GM18517 (cell line): ENCODE measurements at regions not wholly inside any gene's neighbourhood (a gene's known extent, or its start where the extent isn't known, plus 50 kb on each side); places are given as distances from the start of the nearest gene placed in this dataset.

Source experiments
- ATAC-seq: cut with Tn5 transposase; IDR thresholded peaks from one replicate; pipeline ENCODE4 v1.9.1; 2021; ENCODE audit warnings: mild to moderate bottlenecking, moderate library complexity; ENCODE audit not compliant: unreplicated experiment

DNA sequence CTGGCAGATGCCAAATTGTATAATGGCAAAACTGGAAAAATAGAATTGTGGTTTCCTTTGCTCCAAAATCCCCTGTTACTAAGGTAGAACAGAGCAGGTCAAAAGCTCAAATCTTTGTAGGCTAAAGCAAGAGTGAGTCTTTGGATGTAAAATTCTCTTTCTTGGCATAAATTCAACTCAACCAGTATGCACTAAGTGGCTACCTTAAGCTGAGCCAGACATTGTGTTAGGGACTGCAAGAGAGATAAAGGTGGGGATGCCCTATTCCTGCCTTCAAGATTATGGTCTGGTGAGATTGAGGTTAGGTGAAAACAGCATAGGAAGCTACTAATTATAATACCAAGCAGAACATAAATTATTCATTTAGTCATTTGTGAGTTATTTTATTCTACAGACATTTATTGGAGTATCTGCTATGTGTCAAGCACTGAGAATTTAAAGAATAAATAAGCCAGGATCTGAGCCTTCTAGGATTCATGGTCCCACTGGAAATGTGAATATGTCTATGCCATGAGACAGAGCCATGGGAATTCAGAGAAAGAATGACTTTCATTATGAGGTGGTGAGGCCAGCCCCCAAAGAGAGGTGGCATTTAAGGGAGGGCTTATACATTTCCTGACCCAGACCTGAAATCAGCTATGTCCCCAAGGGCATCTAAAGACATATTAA, 198.0 kb upstream of the NCKAP5 start:
- no peak for ATAC-seq

GRCh38 chr2:133768256-133768655, 200.0 kb upstream of the NCKAP5 start:
- no peak for ATAC-seq

- no peak for ATAC-seq
Observed at GRCh38 chr2:133768658-133769435, 200.6 kb upstream of the NCKAP5 start.

DNA sequence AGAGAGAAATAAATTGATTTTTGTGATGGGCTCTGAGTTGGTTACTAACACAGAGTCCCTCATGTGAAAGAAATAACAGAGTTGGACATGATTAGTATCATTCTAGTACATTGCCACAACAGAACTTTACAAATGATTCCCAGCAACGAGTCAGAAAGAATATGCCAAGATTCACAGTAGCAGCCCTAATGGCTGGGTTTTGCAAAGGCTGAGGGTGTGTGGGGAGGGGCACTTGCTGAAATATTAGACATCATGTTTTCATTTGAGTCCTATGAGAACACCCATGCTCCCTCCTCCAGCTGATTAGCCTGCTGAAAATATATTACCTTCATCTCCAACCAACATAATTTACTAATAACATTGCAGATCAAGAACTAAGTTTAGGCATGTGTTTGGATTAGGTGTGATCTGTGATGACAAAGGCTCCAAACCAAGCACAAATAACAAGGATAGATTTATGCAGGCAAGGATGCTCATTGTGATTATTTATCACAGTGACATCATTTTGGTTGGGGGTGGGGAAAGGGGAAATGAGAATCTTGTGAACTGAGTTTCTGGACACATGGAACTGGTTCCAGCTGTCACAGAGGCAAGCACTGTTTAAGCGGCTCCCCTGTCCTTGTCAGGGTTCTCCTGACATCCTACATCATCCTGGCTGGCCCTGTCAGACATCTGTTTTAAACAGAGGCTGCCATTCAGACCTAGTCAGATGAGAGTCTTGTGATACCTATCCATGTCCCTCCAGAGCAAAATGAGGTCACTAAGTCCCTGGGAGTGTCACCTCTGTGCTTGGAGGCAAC, 205.8 kb upstream of the NCKAP5 start:
- ATAC-seq: no peak

GRCh38 chr2:133774654-133775015, 206.4 kb upstream of the NCKAP5 start:
- no peak for ATAC-seq

DNA sequence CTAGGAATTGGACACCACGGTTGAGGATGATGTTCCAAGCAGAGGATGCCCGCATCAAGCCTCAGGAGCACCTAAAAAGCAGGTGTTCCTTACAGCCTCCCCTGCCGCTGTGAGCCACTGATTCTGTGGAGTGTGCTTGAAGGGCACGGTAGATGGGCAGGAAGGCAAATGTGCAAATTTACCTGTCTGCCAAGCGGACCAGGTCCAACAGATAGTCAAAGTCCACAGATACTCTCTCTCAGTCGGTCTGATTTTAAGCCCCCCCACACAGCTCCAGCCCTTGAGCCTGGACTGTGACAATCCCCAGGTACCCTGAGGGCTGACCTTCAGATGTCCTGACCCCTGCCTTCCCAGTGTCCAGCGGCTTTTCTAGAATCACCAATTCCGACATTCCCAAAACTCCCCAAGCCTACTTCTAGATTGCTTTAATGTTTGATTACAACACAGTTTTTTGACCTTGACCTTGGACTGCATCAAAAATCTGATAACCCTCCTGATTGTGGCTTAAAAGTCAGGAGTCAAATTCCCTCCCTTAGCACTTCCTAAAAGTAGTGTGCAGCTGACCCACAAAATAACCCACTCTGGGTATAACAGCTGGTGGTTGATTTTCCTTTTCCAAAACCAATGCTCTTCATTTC, 208.8 kb upstream of the NCKAP5 start:
- ATAC-seq: no peak

- ATAC-seq: no peak
Observed at GRCh38 chr2:133777574-133777960, 209.3 kb upstream of the NCKAP5 start.

GRCh38 chr2:133780099-133780996, 212.1 kb upstream of the NCKAP5 start:
- ATAC-seq: peak; percentile 66

DNA sequence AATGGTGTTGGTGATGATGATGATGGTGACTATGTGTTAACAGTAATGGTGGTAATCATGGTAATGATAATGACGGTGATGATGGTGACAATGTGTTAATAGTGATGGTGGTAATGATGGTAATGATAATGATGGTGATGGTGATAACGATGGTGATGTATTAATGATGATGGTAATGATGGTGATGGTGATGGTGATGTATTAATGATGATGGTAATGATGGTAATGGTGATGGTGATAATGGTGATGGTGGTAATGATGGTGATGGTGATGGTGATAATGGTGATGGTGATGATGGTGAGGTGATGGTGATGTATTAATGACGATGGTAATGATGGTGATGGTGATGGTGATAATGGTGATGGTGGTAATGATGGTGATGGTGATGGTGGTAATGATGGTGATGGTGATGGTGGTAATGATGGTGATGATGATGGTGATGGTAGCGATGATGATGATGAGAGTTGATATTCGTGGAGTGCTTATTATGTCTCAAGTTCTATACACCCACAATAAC, 212.8 kb upstream of the NCKAP5 start:
- no peak for ATAC-seq

DNA sequence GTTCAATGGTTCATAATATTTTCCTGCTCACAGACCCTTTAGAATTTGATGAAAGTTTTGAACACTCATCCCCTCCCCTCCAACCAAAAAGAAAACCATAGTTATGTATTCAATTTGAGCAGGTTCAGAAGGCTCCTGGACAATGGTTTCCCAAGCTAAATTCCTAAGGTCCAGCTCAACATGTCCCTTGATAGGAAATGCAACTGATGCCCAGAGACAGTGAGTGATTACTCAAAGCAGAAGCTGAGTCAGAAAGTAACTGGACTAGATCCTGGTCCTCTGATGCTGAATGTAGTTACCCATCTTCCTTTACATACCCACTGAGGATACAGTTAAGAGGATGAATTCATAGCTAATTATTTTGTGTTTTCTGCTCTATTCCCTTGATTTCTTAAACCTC, 218.9 kb upstream of the NCKAP5 start:
- ATAC-seq: no peak

DNA sequence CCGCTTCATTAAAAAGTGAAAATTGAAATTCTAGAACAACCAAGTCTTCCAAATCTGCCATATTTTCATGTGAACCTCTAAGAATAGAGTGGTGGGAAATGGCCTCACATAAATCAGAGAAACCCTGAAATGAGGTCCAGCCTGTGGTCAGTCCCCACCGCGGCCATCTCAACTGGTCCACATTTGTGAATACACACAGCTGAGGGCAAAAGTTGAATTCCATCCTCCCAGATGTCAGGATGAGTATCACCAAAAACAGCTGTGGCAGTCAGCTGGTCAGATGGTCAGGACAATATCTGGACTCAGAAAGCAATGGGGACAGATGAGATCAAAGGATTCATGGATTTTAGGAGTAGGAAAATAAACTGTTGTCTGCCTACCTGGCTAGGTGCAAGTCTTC, 219.4 kb upstream of the NCKAP5 start:
- no peak for ATAC-seq

DNA sequence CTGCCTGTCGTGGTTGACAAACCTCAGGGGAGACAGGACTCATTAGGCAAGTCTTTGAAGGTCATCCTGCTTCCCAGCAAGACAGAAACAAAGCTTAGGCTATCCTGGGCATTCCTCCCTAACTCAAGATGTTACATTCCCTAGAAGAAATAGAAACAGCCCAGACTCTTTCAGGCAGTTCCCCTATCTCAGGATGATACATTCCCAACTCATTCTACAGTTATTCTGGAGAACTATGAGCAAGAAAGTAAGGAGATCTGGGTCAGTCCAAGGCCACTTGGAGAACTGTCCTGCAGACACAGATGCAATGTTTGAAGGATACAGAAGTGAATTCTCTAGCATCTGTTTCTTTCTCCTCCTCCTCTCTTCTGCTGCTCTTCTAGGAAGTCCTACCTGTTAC, 220.1 kb upstream of the NCKAP5 start:
- no peak for ATAC-seq

DNA sequence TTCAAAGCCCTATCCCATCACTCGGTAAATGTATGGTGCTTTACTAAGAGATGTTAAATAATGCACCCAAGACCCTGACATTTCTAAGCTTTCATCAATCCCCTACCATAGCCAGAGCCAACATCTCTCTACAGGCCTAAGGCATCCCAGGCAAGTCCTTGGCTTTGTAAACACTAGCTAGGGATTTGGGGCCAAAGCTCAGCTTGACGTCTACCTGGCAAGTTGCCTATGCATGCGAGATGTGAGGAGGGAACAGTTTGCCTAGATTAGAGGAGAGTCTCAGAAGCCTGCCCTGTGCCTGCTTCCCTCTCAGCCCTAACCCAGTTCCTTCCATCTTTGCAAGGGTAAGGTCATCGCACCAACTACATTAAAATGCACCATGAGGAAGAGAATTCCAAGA, 221.5 kb upstream of the NCKAP5 start:
- no peak for ATAC-seq

DNA sequence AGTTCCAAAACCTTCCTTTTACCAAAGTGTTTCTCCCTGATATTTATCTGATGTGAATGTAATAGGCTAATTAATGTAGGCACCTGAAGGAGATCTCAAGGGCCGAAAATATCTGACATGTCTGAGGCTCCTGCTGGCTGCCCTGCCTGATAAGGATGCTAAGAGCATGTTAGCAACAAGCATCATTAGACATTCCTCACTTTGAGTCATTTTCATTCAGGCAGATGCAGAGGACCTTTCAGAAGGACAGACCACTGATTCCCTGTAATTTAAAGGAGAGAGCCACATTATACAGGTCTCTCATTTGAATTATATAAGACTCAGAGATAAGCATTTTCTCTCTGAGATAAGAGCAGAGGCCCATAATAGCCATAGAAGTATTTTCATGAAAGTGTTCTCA, 222.4 kb upstream of the NCKAP5 start:
- no peak for ATAC-seq

DNA sequence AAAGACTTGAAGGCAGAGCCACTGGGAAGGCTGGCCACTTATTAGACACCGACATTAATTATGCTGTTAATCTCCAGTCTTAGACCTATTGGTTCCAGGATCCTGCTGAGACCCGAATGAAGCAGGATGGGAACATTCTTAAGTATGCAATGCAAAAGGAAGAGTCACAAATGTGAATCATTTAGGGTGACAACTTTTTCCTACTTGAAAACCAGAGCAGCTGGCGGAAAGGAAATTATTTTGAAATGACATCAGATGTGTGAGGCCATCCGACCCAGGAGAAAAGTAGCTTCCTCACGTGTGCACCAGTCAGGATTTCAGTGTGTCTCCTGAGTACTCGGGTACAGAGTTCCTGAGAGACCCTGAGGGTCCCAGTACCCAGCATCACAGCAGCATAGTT, 222.9 kb upstream of the NCKAP5 start:
- ATAC-seq: no peak

DNA sequence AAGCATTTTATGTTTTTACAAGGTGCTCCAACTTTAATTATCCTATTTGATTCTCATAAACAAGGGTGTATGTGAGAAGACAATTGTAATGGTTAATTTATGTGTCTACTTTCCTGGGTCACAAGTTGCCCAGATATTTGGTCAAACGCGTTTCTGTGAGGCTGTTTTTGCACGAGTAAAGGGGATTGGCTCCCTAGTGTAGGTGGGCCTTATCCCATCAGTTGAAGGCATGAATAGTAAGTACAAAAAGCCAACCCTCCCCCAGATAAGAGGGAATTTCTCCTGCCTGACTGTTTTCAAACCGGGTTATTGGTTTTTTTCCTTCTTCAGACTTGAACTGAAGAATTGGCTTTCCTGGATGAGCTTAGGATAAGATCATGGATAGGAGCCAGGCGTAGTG, 224.0 kb upstream of the NCKAP5 start:
- no peak for ATAC-seq

DNA sequence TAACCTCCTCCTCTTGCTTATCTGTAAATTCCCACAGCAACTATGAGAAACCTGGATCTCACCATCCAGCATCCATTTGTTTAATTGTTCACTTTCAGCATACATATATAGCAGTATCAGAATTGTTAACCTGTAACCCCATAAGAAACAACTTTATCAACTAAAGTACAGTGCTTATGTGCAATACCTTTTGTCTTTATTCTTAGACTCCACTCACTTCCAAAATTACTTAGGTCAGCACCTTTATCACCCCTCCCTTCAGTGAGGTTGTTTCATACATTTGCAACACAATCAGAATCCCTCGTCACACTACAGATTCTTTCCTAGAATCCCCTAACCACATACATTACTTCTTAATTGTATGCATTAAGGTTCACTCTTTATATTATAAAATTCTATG, 225.9 kb upstream of the NCKAP5 start:
- ATAC-seq: no peak

DNA sequence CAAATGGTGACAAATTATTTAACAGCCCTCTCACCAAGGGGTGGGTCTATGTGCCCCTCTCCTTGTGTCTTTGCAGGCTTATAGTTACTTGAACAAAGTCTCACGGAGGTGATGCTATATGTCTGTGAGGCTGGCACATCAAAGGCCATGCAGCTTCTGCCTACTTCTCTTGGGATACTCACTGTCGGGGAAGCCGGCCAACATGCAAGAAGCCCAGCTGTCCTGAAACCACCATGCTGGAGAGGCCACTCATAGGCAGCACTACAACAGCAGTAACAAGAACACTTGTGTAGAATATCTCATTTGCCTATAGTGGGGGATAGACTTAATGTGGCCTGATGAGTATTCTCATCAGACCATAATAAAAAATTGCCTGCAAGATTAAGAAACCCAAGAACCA, 233.7 kb upstream of the NCKAP5 start:
- ATAC-seq: no peak

DNA sequence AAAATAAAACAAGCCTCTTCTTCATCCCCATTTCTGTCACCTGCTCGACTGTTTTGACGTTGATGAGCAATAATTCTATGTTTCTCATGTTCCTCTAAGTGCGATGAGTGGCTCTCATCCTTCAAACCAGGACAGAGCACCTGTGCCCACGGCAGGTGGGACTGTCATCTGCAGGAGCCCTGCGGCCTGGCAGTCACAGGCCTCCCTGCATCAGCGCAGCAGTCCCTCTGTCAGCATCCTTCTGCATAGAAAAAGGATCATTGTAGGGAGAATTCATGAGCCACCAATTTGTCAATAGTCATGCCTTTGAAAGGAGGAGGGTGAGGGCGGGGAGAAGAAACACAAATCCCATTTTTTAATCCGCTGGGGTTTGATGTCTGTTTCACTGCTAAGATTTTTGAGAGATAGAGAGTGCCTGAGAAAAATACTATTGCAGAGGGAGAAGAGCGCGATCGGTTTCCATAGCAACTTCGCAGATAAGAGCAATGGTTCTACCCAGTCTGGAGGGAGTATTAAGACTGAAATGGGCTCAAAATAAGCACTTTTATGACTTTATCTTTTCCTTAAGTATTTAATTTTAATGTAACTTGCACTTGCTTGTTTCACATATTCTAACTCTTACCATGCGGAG, 234.3 kb upstream of the NCKAP5 start:
- ATAC-seq: no peak

DNA sequence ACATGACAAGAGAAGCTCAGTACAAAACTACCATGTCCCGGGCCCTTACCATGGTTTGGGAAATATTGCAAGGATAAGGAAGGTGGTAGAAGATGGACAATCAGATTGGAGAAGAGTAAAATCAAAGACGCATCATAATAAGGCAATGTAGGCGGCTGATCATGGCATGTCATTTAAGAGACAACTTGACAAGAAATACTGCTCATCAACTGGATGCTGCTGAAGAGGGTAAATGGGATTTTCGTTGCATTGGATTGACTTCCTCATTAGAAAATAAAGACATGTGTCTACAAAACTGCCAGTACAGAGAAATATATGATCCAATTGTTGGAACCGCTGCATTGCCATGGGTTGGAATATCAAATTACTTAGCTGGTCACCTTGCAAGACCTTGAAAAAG, 238.3 kb upstream of the NCKAP5 start:
- ATAC-seq: no peak
